Osteoblast (primary cell): ENCODE measurements at regions not wholly inside any gene's neighbourhood (a gene's known extent, or its start where the extent isn't known, plus 50 kb on each side); places are given as distances from the start of the nearest gene placed in this dataset.
A peak's percentile ranks its signal among the peaks of the same experiment; 100 is the strongest.

Experiments used
- DNase-seq: peaks from one replicate; pipeline ENCODE4 v3.0.0; 2011; ENCODE audit warnings: low spot score, mixed read lengths; ENCODE audit not compliant: insufficient read length; ENCODE audit errors: missing footprints
- H2AFZ ChIP-seq: 2 replicates; pipeline ENCODE4 v1.6.0; 2011; ENCODE audit warnings: mild to moderate bottlenecking, low read length
- H3K27ac ChIP-seq: 2 replicates; pipeline ENCODE4 v1.5.1; 2011; ENCODE audit warnings: mild to moderate bottlenecking, low read depth, low read length, moderate library complexity
- H3K27me3 ChIP-seq: 2 replicates; pipeline ENCODE4 v1.6.0; 2012; ENCODE audit warnings: mild to moderate bottlenecking, control low read depth, inconsistent platforms, low read length, moderate library complexity; ENCODE audit not compliant: insufficient read depth
- H3K36me3 ChIP-seq: 2 replicates; pipeline ENCODE4 v1.5.1; 2011; ENCODE audit warnings: mild to moderate bottlenecking, low read length, control low read depth, moderate library complexity; ENCODE audit not compliant: insufficient read depth
- H3K4me1 ChIP-seq: 2 replicates; pipeline ENCODE4 v1.5.1; 2011; ENCODE audit warnings: mild to moderate bottlenecking, low read length, control low read depth, moderate library complexity; ENCODE audit not compliant: insufficient read depth
- H3K4me2 ChIP-seq: 2 replicates; pipeline ENCODE4 v1.6.0; 2011; ENCODE audit warnings: mild to moderate bottlenecking, low read length; ENCODE audit not compliant: insufficient read depth
- H3K4me3 ChIP-seq: fragments of 200-600 bp; sonication (generic); 3 replicates; pipeline ENCODE4 v1.5.1; 2012; ENCODE audit warnings: mild to moderate bottlenecking, low read length, inconsistent platforms; ENCODE audit not compliant: insufficient read depth
- H3K79me2 ChIP-seq: 2 replicates; pipeline ENCODE4 v1.6.0; 2012; ENCODE audit warnings: mild to moderate bottlenecking, low read length, control low read depth, inconsistent platforms; ENCODE audit not compliant: insufficient read depth
- H3K9me3 ChIP-seq: 2 replicates; pipeline ENCODE4 v1.5.1; 2011; ENCODE audit warnings: low read depth, low read length, control low read depth
- H4K20me1 ChIP-seq: 2 replicates; pipeline ENCODE4 v1.6.0; 2012; ENCODE audit warnings: mild to moderate bottlenecking, low read length, control low read depth; ENCODE audit not compliant: insufficient read depth
- TF ChIP-seq, protein P1 (sequence below): IDR thresholded peaks from 2 replicates; pipeline ENCODE4 v1.5.1; 2011; ENCODE audit warnings: mild to moderate bottlenecking, low read depth, low read length, moderate library complexity; ENCODE audit errors: extremely low read depth

DNA sequence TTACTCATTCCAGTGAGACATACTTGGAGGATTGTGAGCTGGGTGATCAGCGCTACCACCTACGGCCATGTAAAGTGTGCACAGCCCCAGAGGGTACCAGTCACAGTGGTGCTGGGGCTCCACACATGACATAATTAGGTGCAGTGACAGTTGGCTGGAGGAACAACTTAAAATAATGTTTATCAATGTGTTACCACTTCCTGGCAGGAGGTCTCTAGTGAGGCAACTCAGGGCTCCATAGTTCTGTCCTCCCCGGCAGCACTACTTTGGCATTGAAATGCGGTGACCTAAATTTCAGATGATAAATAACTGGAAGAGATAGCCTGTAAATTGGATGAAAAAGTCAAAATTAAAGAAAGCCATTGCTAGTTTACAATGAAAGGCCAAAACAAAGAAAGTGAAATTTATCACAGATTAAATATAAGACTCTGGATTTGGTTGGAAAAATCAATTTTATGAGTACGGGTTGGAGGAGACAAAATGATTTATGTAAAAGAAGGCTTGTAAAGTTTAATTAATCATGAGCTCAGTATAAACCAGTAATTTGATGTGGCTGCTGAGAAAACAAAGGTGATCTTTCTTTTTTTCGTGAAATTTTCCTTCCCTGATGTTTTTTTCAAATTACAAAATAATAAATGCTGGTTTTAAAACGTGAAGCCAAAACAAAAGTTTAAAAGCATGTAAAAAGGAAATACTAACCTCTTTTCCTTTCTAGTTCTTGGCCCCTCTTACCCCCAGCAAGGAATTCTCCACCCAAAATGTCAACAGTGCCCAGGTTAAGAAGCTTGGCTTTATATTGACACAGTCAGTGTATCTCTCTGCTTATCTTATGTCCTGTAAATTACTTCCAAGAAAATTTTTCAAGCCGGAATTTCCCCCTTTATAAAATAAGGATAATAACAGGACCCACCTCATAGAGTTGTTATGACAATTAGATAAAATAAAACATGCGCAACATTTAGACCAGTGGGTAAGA lies 126.7 kb upstream of the NOX3 start:
- Histone ChIP-seq H3K27me3 (no peaks in the 10 kb centered on the region), H3K4me2 (no peak overlapping the region), H3K36me3 (no peaks in the 10 kb centered on the region), H3K9me3 (no peaks in the 10 kb centered on the region), H3K4me1 (no peaks in the 10 kb centered on the region), H2AFZ (no peak overlapping the region), H3K79me2 (no peaks in the 10 kb centered on the region), H4K20me1 (no peaks in the 10 kb centered on the region), H3K27ac (no peak overlapping the region), H3K4me3 (no peak overlapping the region)
- TF ChIP-seq, protein P1, sequence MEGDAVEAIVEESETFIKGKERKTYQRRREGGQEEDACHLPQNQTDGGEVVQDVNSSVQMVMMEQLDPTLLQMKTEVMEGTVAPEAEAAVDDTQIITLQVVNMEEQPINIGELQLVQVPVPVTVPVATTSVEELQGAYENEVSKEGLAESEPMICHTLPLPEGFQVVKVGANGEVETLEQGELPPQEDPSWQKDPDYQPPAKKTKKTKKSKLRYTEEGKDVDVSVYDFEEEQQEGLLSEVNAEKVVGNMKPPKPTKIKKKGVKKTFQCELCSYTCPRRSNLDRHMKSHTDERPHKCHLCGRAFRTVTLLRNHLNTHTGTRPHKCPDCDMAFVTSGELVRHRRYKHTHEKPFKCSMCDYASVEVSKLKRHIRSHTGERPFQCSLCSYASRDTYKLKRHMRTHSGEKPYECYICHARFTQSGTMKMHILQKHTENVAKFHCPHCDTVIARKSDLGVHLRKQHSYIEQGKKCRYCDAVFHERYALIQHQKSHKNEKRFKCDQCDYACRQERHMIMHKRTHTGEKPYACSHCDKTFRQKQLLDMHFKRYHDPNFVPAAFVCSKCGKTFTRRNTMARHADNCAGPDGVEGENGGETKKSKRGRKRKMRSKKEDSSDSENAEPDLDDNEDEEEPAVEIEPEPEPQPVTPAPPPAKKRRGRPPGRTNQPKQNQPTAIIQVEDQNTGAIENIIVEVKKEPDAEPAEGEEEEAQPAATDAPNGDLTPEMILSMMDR = no peak
- DNase-seq = no peak

DNA sequence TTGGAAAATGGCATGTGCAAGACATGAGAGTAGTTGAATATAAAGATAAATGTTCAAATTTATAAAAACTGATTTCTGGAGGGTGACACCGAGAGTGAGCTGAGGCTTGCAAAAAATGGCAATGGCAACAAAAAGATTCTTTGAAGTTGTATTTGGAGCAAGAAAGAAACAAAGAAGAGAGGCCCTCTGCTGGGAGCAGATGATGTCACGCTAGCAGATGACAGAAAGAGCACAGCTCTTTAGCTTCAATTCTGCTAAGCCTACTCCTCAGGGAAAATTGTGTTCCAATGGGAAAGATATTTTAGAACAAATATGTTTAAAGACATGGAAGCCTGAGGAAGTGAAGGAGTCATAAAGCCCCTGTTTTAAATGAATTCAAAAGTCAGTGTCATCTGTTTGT lies 125.3 kb upstream of the NOX3 start:
- Histone ChIP-seq H3K79me2 (no peaks in the 10 kb centered on the region), H3K9me3 (no peaks in the 10 kb centered on the region), H3K4me1 (no peaks in the 10 kb centered on the region), H2AFZ (no peak overlapping the region), H3K4me2 (no peak overlapping the region), H4K20me1 (no peaks in the 10 kb centered on the region), H3K4me3 (no peak overlapping the region), H3K27me3 (no peaks in the 10 kb centered on the region), H3K27ac (no peak overlapping the region), H3K36me3 (no peaks in the 10 kb centered on the region)
- TF ChIP-seq, protein P1 = peak; percentile 21
- DNase-seq = no peak

DNA sequence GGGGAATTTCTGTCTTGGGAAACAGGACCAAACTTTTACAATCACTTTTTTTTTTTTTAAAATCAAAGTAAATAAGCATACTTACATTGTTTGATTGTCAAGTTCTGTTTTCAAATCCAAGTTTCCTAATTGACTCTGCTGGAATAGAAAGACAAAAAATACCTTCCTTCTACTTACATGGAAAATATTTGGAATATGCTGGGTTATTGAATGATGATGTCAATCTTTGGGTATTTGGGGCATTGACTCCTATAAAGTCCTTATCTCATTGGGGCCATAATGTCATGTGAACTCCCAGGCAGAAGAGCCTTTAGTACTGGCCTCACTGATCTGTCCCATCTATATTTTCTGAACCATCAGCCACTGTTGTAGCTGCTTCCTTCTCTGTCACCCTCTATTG lies 122.6 kb upstream of the NOX3 start:
- no peak for DNase-seq

DNA sequence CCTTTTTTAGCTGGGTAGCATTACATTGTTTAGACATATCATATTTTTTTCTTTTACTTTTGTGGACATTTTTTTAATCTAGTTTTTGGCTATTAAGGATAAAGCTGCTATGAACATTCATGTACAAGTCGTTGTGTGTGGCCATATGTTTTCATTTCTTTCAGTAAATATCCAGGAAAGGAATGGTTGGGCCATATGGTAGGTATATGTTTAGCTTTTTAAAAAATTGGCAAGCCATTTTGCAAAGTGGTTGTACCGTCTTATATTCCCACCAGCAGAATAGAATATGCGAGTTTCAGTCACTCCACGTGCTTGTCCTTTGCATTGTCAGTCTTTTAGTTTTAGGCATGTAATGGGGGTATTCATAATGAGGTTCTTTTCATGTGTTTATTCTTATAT lies 106.3 kb upstream of the NOX3 start:
- no peaks in the 10 kb centered on the region for H3K9me3 ChIP-seq
- no peak overlapping the region for H3K4me3 ChIP-seq

More for the DNA sequence above, 122.6 kb upstream of the NOX3 start:
- H3K9me3 ChIP-seq = no peaks in the 10 kb centered on the region
- H3K79me2 ChIP-seq = no peaks in the 10 kb centered on the region
- no peaks in the 10 kb centered on the region for H3K36me3 ChIP-seq
- no peak overlapping the region for H2AFZ ChIP-seq
- no peaks in the 10 kb centered on the region for H3K27me3 ChIP-seq
- no peak overlapping the region for H3K4me2 ChIP-seq
- no peaks in the 10 kb centered on the region for H3K4me1 ChIP-seq
- TF ChIP-seq, protein P1 = no peak
- H4K20me1 ChIP-seq = no peaks in the 10 kb centered on the region
- H3K27ac ChIP-seq = no peak overlapping the region
- H3K4me3 ChIP-seq = no peak overlapping the region

More for the DNA sequence above, 106.3 kb upstream of the NOX3 start:
- H2AFZ ChIP-seq = no peak overlapping the region
- TF ChIP-seq, protein P1 = no peak
- no peaks in the 10 kb centered on the region for H3K27me3 ChIP-seq
- H3K27ac ChIP-seq = no peak overlapping the region
- no peak overlapping the region for H3K4me2 ChIP-seq
- H4K20me1 ChIP-seq = no peaks in the 10 kb centered on the region
- no peak for DNase-seq
- H3K36me3 ChIP-seq = no peaks in the 10 kb centered on the region
- H3K79me2 ChIP-seq = no peaks in the 10 kb centered on the region
- H3K4me1 ChIP-seq = no peaks in the 10 kb centered on the region
